Skeletal muscle cell (primary cell): ENCODE measurements at regions not wholly inside any gene's neighbourhood (a gene's known extent, or its start where the extent isn't known, plus 50 kb on each side); places are given as distances from the start of the nearest gene placed in this dataset.

Experiments used
- DNase-seq: peaks from one replicate; pipeline ENCODE4 v3.0.0-alpha.2; 2010; ENCODE audit warnings: low read depth
- H3K4me3 ChIP-seq: 2 replicates; pipeline ENCODE4 v1.5.1; 2011; ENCODE audit warnings: low read depth, mild to moderate bottlenecking, control low read depth, low read length, moderate library complexity

DNA sequence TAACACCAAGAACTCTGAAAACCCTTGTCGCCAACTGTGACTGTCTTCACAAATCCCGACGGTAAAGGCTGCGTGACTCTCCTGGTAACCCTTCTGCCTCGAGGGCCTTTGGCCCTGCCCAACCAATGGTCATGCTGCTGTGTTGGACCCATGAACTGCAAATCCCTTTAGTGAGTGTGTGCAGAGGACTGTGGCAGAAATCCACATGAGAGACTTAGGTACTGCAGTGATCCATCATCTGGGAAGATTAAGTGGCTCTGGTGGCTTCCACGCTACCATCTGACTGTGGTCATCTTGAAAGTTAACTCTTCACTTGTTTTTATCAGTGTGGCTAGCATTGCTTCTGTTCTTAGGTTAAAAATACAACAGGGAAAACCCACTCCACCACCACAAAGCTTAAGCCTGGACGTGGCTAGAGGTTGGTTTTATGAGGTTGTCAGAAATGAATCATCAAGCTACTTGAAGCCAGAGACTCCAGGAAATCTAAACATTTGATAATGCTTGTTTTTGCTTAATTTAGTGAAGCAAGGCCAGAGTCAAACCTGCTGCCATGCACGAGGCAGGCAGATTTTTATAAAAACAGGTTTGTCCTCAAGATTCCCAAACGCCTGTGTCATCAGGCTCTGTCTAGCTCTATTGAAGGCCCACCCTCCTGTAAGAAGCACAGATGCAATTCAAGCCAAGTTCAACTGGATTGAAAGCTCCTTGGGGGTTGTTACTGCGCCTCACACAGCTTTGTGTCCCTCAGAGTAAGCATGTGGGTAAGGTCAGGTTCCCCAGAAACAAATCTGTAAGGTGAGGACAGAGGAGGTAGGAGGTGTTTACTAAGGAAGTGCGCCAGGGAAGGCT is 52.7 kb upstream of the ERCC6L2 start:
- DNase-seq: peak; percentile 84
- H3K4me3 ChIP-seq: no peak overlapping the region

- no peak overlapping the region for H3K4me3 ChIP-seq
- DNase-seq: no peak
These were observed 53.5 kb upstream of the ERCC6L2 start for GRCh38 chr9:95822015-95822414.

DNA sequence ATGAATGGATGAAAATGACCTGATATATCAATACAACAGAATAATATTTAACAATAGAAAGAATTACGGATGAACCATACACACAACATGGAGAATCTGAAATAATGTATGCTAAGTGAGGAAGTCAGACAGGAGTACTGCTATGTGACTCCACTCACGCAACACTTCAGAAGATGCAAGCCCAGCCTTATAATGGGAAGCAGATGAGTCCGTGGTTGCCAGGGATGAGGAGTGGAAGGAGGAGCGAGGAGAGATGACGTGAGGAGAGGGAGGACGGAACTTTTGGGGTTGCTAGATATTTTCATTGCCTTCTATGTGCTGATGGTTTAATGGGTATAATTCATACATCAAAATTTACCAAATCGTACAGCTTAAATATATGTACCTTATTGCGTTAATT is 55.4 kb upstream of the ERCC6L2 start:
- H3K4me3 ChIP-seq: no peak overlapping the region
- no peak for DNase-seq

GRCh38 chr9:95819636-95820035 is 55.9 kb upstream of the ERCC6L2 start:
- H3K4me3 ChIP-seq: no peak overlapping the region
- no peak for DNase-seq

DNA sequence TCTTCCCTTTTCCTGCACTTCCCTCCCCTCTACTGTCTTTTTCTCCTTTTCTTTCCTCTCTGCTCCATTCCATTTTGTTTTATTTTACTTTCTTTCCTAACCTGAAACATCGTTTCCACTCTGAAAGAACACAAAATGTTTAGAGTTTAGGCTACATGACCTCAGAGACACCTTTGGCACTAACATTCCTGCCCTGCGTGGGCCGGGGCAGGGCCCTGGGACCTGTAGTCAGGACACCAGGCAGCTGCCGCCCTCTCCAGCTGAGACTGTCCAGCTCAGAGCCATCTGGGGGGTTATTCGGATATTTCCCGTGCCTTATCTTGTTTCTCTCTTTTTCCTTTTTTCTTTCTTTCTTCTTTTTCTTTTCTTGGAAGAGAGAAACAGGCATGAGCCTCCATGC is 58.3 kb upstream of the ERCC6L2 start:
- no peak for DNase-seq
- no peak overlapping the region for H3K4me3 ChIP-seq

- DNase-seq: no peak
- no peak overlapping the region for H3K4me3 ChIP-seq
These were observed 58.8 kb upstream of the ERCC6L2 start for GRCh38 chr9:95816716-95817115.

DNA sequence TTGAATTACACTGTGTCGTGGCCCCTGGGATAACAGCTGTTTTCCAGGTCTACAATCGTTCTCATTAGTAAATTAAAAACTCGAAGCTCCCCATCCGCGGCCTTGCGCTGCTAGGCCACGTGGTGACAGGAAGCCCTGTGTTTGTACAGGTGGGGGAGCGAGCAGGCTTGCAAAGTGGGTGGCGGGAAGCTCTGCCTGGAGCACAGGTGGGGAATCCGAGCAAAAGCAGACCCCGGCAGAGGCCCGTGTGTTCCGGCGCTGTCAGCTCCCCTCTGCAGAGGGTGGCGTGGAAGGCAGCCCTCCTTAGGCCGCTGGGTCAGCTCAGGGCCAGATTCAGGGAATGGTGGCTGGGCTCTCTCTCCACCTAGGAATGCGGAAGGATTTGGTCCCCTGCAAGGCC is 59.5 kb upstream of the ERCC6L2 start:
- DNase-seq: no peak
- no peak overlapping the region for H3K4me3 ChIP-seq

GRCh38 chr9:95815133-95815532 is 60.4 kb upstream of the ERCC6L2 start:
- DNase-seq: peak; percentile 81
- H3K4me3 ChIP-seq: no peak overlapping the region

DNA sequence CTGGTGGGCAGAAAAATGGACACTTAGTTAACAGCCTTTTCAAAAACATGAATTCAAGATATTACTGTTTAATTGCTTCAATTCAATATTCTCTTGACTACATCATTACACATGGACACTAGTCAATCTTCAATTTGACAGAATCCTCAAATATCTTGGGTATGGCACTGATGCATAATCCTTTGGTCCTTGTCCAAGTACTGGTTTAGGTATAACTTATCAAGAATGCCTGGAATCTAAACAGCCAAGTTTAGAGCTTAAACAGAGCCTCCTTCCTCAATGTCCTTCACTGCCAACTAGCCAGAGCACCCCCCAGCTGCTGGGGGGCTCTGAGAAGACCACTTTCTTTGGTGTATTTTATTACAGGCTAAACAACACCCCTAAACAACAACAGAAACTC is 61.6 kb upstream of the ERCC6L2 start:
- no peak overlapping the region for H3K4me3 ChIP-seq
- DNase-seq: no peak

GRCh38 chr9:95810814-95811213 is 64.7 kb upstream of the ERCC6L2 start:
- no peak for DNase-seq
- H3K4me3 ChIP-seq: no peak overlapping the region

DNA sequence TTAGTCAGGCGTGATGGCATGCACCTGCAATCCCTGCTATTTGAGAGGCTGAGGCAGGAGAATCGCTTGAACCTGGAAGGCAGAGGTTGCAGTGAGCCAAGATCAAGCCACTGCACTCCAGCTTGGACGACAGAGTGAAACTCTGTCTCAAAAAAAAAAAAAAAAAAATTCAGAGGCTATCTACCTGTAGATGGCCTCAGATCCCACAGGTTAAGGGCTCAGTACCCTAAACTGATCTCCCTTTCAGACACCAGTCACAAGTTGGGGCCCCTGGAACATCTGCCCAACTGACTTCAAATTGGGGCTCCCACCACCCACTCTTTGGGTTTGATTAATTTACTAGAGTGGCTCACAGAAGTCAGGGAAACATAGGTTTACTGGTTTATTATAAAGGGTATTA is 65.4 kb upstream of the ERCC6L2 start:
- DNase-seq: no peak

GRCh38 chr9:95809686-95810085 is 65.8 kb upstream of the ERCC6L2 start:
- no peak overlapping the region for H3K4me3 ChIP-seq
- no peak for DNase-seq

More for the DNA sequence above, 65.4 kb upstream of the ERCC6L2 start:
- H3K4me3 ChIP-seq: no peak overlapping the region

- no peak overlapping the region for H3K4me3 ChIP-seq
- no peak for DNase-seq
These were observed 67.5 kb upstream of the ERCC6L2 start for GRCh38 chr9:95808011-95808410.

- H3K4me3 ChIP-seq: no peak overlapping the region
- peak; percentile 55 for DNase-seq
These were observed 68.1 kb upstream of the ERCC6L2 start for GRCh38 chr9:95807326-95807947.

DNA sequence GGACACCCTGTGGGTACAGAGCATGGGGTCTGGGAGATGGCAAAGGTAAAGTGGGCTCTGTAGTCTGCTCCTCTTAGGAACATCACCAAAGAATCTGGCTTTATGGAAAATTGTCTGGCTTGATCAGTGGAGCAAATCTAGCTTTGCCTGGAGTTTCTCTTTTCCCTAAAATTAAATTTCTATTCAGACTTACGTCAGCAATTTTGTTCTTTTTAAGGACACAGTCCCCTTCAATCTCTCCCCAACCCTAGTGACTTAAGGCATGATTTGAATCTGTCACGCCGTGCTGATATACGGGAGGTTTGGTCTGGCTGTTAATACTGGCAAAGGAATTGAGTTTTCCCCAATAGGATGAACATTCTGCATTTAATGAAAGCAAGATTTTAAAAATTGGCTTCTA is 72.3 kb upstream of the ERCC6L2 start:
- DNase-seq: no peak
- H3K4me3 ChIP-seq: no peak overlapping the region

- no peak for DNase-seq
- H3K4me3 ChIP-seq: no peak overlapping the region
These were observed 73.7 kb upstream of the ERCC6L2 start for GRCh38 chr9:95801797-95802196.

DNA sequence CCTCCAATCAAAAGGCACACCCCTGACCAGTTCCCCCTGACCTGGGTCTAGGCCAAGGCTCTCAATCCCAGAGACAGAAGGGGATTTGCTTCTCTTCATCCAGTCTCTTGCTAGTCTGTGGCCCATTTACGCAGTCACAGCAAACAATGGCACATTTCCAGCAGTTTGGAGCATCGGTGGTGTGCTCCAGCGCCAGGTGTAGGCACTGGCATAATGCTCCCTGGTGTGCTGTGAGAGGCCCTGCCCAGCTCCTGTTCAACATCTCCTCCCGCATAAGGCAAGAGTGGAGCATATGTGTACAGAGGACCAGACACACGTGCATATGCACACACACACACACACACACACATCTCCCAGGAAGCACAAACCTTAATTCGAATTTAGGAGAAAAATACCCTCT is 79.5 kb upstream of the ERCC6L2 start:
- no peak for DNase-seq
- H3K4me3 ChIP-seq: no peak overlapping the region

DNA sequence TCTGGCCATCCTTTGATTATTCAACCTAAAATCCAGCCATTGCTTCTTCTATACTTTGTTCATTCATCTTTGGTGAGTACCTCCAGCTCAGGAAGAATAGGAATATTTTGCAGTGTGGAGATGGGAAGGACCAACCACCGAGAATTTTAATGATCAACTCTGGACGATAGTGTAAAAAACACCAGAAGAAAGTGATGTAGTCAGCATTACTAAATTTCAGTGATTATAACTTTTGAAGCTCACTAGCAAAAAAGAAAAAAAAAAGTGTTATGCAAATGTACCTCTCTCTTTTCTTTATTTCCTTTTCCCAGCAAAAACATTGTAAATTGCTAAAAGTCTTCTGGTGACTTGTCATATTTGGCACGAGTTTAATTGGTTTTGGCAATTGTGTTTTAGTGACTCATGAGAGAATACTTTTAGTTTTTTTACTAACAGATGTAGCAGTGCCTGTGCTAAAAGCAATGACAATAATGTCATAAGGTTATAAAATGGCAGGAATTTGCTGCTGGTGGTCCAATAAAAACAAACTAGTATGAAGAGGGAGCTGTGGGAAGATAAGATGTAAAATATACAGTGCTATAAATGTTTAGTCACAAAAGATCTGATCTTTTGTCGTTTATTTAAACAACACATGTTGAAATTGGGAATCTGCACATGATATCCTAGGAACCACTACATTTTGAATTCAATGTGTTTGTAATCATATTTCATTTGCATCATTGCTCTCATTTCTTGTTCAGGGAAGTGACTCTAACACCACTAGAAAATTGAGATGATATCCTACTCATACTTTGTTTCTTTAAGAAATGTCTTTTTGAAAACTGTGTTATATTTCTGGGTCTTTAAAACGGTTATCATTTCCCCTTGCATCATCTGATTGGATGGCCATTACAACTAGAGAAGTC is 81.3 kb upstream of the ERCC6L2 start:
- peak; percentile 93 for DNase-seq
- no peak overlapping the region for H3K4me3 ChIP-seq

DNA sequence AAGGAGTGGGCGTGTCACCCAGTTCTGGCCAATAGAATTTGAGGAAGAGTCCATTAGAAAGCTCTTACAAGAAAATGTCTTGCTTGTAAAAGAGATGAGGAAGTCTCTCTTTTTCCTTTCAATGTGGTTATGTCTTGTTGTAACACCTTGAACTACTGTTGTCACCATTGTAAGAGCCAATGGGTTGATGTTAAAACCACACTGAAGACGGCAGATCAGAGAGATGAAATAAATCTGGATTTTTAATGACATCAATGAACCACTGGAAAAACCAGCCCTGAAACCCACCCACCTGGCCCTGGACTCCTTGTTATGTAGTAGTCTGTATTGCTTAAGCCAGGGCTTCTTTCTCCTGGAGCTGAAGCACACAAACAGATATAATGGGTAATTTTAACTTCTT is 83.8 kb upstream of the ERCC6L2 start:
- no peak for DNase-seq
- no peak overlapping the region for H3K4me3 ChIP-seq

DNA sequence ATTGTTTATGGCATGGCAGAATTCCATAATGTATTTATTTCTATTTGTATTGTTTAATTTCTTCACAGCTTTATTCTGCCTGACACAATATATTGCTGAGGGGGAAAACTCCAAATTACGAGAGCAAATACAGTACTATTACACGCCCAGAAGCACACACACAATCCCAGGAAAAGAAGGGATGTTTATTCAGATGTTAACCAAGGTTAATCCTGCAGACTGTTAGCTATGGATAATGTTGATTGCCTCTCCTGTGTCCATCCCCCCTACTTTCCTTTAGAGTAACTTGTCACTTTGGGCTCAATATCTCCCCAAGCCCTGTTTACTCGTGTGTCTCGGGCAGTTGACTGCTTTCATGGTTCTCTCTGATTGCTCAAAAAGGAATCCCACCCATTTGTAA is 84.2 kb upstream of the ERCC6L2 start:
- no peak overlapping the region for H3K4me3 ChIP-seq
- DNase-seq: no peak
